Myocyte (in vitro differentiated cells): ENCODE measurements at regions not wholly inside any gene's neighbourhood (a gene's known extent, or its start where the extent isn't known, plus 50 kb on each side); places are given as distances from the start of the nearest gene placed in this dataset.

Experiments
- DNase-seq: peaks from one replicate; pipeline ENCODE4 v3.0.0-alpha.2; 2012; ENCODE audit warnings: low read depth

DNA sequence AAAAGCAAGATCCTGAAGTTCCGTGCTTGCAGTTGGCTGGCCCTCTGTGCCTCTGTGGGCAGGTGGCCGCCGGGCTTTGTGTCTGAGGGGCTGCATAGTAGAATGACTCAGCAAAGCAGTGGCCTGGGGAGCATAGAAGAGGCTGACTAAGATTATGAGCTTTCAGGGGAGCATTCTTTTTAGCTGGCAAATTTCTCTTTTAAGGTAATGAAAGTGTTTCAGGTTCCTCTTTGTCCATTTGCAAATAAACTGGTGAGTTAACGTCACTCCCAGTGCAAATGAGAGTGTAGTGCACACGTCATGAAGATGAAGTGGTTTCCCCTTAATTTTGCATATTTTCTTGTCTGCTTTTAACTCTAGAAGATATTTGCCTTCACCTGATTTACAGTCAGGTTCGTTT lies 98.6 kb downstream of the BCL2L11 start:
- no peak for DNase-seq

DNA sequence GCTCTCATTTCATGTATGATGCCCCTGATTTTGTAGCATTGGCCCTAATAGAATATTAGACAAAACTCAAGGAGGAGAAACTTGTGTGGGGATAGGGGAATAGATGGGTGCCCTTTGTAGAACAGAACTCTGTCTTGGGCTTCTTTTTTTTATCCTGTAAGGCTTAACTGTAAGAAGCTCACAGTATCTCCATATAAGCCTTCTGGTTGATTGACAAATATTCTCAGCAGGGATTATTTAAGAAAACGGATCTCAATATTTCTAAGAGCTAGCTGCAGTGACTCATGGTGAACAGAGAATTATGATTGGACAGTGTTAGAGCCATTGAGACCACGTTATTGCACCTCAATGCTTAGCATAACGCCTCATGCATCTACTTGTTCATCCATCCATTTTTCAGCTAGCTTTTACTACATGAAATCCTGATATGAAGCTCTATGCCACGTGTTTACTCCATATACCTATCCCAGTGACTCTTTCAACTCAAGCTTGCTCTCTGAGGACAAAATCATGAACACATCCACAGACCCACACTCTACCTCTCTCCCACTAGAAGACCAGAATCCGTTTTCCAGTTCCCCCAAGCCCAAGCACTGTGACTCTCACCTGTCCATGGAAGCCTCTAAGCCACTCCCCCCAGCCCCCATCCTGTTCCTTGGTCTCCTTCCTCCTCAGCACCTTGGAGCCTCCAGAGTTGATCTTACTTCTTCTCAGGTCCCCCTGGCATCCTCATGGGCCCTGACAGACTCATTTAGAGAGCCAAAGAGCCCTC lies 99.2 kb downstream of the BCL2L11 start:
- no peak for DNase-seq

DNA sequence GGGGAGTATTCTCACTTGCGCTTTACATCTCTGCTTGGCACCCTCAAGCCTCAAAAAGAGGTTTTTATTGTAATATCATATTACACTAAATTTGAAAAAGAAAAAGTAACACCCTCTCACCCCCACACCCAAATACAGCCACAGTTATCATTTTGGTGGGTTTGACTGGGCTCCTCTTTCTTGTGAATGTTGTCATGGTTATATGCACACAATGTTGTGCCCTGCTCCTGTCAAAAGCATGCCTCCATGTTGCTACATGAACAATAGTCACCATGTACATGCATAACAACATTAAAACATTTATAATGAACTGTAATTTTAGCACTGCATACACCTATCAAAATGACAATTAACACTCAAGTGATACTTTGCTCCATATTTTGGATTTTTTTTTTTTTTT lies 100.2 kb downstream of the BCL2L11 start:
- DNase-seq = no peak

DNA sequence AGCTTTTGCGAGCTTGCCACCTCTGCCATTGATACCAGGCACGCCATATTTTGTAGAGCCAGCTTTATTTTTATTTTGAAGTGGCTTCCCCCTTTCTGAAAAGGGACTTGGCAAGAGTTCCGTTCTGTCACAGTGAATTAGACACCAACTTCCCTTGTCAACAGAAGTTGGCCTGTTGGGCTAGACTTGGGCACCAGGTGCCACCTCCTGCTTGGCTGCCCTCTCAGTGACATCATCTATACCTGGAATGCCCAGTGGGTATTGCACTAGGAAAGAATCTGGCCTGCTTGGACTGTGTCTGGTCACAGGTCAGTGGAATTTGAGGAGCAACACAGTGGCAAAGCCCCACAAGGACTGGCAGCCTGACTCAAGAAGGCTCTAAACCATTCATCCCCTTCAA lies 101.0 kb downstream of the BCL2L11 start:
- no peak for DNase-seq

DNA sequence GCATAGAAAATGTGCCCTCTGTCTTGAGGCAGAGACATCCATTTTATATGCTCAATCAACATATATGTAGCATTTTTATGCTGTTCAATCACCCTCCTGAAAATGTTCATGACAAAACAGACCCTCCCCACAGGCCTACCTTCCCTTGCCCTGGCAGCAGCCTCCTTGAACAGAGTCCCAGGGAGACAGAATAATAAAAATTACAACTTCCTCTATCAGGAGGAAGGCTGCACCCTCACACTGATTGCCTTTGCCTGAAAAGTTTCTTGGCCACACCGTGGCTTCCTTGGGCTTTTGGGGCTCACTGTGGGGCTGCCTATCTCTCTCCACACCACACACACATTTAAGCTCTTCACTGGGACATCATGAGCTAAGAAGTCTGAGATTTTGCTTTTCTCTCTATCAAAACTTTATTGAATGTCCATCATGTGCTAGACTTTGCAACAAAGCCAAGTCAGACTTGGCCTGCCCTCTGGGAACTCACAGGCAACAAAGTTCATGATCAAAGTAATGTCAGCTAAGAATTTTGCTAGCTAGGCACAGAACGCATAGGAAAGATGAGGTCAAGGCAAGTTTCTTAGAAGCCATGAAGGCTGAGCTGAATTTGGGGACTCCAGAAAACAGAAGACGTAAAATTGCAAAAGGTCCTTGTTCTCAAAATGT lies 101.6 kb downstream of the BCL2L11 start:
- DNase-seq = no peak

DNA sequence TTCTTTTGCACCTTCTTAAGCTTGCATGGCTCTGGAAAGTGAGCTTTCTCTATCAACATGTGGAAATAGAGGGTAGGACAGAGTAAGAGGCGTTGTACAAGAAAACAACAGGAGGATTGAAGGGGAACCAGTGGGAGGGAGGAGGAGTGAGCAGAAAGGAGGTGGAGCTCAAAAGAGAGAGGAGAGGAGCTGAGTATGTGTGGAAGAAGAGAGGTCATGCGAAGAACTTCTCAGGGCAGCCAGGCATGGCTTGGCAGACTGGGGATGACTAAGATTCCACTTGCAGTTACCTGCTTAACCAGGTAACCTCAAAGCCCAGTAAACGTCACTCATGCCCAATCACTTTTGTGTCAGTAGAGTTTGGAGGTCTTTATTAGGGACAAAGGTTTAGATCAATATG lies 105.1 kb downstream of the BCL2L11 start:
- no peak for DNase-seq

DNA sequence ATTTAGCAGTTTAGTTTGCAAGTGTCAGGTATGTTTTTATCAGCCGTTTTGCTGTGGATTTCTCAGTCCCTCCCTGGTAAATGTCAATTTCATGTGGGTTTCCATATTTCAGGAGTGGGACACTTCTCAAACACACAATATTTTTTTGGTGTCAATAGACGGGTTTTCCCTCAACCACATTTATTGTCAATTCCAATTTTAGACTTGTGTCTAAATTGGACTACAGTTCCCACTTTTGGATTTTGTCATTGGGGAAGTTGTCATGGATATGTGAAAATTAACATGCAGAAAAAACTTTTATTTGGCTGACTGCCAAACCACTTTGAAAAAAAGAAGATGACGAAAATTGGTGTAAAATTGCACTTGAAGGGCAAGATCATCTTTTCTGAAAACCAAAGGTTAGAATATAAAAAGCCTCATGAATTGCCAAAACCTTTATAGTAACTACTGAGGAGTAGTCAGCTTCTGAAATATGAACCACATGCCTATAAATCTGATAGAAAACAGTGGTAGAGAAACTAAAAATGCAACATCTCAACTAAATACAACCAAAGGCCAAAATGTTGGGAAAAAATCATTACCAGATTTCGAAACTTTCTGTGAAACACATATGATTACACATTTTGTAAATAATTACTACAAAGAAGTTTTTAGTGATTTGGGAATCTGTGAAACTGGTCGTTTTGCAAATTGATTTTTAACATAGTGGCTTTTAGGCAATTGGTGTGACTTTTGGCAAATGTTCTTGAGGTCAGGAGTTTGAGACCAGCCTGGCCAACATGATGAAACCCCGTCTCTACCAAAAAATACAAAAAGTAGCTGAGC lies 106.4 kb downstream of the BCL2L11 start:
- peak; percentile 75 for DNase-seq

DNA sequence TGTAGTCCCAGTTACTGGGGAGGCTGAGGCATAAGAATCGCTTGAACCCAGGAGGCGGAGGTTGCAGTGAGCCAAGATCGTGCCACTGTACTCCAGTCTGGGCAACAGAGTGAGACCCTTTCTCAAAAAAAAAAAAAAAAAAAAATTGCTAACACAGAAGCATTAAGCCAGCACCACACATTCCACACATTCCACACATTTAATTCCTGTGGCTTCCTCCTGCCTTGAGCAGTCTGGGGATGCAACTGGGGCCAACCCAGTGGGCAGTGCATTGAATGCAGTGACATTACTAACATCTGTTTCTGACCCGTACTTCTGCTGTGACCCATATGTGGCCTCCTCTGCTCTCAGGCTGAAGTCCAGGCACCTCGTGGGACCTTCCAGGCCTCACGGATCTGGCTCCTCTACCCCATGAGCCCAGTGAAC lies 107.0 kb downstream of the BCL2L11 start:
- DNase-seq = peak; percentile 81

DNA sequence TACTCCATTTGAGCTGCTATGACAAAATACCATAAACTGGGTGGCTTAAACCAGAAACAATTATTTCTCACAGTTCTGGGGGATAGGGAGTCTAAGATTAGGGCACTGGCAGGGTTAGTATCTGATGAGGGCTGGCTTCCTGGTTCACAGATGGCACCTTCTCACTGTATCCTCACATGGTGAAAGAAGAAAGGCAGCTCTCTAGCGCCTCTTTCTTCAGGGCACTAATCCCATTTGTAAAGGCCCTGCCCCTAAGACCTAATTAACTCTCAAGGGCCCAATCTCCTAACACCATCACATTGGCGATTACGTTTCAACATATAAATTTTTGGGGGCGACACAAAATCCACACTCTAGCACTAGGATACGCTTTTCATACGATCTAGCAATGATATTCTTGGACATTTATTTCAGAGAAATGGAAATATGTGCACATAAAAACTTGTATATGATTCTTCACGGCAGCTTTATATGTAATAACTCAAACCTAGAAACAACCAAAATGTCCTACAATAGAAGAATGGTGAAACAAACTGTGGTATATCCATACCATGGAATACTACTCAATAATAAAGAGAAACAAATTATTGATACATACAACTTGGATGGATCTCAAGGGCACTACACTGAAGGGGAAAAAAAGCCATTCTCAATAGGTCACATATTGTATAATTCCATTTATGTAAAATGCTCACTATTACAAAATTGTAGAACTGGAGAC lies 111.0 kb downstream of the BCL2L11 start:
- no peak for DNase-seq

DNA sequence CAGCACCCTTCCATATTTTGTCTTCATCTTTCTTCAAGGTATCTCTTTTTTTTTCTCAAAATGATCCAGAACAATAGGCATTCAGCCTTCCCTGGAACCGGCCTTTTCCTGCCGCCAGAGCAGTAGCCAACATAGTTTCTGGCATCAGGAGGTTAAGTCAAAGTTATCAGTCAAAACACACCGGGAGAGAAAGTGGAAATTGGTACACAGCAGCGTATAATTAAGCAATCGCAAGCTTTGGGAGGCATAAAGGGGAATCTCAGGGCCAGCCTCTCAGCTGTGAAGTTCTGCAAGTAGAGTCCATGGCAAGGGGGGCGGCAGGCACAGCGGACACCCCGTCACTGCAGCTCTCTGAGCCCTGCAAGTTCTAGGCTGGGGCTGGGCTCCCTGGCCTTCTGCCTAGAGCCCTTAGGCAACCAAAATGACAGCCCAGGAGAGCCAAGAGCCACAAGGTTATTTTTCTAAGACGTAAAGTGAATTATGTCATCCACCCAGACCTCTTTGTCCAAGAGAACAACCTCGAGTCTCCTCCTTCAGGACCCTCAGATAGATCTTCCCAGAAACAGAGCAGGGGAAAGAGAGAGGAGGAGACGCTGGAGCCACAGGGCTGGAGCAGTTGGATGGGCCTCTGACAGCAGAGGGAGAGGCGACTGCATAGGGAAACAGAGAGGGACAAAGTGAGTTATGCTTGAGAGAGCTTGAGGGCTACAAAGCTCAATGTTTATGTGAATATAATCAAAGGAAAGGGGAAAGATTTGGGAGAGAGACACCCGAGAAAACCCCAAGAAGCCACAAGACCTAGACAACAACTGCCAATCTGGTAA lies 114.7 kb downstream of the BCL2L11 start:
- no peak for DNase-seq

DNA sequence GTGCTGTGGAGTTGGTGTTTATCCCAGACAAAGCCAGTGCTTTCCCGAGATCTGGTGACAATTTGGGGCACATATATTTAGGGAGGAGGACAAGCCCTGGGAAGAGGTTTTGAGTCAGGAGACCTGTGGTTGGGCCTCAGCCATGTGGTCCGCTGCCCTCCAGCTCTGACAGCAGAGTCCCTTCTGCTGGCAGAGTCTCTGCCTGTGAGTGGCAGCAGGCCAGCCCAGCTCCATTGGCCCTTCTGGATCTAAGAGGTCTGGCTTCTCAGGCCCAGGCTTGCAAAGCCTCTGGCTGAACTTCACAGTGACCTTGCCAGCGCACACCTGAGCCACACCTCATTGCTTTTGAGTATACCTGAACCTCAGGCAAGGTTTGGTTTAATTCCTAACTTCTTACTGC lies 115.3 kb downstream of the BCL2L11 start:
- peak; percentile 90 for DNase-seq

DNA sequence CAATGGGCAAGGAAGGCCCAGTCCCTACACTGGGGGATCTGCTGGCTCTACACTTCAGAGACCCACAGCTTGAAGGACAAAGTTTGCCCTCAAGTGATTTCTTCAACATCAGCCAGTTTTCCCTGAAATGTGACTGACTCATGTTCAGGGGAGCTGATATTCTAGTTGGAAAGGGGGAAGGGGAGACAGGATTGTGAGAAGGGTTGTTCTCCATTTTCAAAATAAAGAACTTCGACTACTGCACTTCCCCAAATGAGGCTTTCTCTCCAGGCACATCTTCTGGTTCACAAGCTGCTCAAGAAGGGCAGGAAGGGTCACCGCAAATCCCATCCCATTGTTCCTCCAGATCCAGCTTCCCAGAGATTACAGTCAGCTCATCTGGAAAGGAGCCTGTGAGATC lies 117.6 kb downstream of the BCL2L11 start:
- DNase-seq = no peak

DNA sequence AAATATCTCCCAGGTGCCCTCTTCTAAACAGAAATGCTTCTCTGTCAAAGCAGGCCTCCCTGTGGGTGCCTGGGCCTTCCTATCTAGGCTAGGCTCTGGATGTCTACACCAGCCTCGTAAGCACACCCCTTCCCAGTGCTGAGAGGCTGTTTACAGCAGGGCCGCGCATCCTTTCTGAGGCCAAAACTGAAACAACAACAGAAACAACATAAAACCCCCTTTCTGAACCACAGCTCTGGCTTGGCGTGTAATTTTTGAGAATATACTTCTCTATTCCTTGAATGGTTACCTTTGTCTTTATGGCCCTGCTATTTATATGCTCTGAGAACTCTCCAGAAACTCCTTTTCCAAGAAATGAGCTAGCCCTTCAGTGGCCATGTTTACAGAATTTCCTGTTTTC lies 118.4 kb downstream of the BCL2L11 start:
- DNase-seq = no peak

DNA sequence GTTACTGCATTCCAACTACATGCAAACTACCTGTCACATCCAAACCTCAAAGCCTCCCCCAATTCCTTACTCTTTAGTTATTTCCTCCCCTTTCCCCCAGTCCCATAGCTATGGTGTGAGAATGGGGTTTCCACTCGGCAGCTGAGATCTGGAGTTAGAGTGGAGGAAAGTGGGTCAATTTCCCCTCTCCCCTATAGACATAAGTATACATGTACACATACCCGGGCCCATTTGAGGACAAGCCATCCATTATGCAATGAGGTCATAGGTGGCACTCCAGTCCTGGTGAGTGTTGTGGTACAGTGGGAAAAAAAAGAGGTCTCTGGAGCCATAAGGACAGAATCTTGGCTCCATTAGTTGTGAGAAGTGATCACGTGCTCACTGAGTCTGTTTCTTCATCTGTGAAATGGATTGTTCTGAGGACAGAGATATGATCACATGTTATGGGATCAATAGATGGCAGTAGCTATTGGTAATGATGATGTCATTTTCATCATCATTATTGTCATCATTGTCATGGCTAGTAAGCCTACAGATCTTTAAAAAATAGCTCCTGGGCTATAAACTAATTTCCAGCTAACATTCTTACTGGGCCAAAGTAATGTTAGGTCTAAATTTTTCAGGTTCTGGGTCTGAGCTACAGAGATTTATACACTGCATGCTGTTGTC lies 119.0 kb downstream of the BCL2L11 start:
- DNase-seq = no peak

DNA sequence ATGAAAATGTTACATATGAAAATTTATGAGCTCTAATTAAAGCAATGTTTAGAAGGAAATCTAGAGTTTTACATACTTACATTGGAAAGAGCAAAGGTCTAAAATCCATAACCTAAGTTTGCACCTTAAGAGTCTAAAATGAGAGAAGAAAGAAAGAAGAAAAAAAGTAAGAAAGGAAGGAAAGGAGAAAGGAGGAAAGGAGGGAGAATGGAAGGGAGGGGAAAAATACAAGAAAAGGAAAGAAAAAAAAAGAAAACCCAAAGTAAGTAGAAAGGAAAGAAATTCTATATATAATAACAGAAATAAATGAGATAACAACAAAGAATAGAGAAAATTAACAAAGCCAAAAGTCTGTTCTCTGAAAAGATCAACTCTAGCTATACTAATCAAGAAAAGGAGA lies 122.6 kb downstream of the BCL2L11 start:
- DNase-seq = no peak

DNA sequence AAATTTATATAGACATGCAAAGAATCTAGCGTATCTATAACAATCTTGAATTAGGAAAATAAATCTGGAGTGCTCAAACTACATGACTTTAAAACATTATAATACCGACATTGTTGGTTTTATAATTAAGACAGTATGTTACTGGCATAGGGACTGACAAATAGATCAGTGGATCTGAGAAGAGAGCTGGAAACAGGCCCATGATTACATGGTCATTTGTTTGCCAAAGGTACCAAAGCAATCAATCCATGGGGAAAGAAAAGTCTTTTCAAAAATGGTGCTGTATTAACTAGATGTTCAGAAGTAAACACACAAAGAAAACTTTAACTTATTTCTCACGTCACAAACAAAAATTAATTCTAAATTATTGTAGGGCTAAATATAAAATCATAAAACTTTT lies 124.2 kb downstream of the BCL2L11 start:
- no peak for DNase-seq

DNA sequence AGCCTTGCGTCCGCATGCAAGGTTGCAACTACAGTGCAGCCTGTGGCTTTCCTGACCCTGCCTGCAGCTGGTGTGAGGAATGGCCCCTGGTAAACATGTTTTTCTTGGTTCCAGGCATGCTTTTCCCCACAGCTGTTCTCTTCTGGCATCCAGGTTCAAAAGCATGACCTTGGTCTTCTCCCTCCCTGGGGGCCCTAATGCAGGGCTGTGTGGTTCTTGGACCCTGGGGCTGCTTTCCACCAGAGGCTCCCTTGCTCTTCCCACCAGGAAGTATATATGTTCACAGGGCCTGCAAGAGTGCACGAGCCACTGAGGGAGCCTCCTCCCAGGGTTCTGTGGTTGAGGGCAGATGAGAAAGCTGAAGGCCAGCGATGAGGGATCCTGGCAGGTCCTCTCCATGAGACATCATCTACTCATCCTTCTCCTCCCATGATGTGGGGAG lies 125.9 kb downstream of the BCL2L11 start:
- peak; percentile 82 for DNase-seq

DNA sequence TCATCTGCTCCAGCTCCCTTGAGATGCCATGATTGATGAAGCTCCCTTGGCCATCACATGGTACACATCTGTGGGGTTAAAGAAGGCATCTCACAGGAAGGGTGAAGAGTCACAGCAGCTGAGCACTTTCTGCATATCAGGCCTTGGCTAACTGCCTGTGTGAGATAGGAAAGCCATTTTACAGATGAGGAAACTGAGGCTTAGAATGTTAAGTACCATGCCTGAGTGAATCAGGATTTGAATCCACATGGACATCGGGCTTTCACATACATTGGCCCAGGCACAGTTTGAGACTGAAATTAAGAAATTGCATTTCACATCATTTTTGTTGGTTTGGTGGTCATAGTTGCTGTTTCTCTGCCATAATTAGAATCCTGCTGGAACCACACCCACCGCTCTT lies 126.8 kb downstream of the BCL2L11 start:
- DNase-seq = no peak

DNA sequence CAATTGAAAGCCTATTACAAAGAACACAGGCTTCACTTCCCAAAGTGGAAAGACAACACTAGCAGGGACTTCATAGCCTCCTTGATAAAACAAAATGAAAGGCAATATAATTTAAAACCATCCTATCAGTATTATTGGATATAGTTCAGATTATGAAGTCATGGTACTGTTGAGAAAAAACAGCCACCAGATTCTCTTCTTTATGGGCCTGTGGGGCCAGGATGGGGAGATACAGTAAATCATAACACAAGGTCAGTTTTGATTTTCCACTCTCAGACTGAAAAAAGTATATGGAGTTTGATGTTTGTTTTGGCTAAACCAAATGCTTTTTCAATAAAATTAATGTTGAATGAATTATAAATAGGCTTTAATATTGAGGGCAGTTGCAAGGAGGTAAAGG lies 129.1 kb downstream of the BCL2L11 start:
- no peak for DNase-seq

DNA sequence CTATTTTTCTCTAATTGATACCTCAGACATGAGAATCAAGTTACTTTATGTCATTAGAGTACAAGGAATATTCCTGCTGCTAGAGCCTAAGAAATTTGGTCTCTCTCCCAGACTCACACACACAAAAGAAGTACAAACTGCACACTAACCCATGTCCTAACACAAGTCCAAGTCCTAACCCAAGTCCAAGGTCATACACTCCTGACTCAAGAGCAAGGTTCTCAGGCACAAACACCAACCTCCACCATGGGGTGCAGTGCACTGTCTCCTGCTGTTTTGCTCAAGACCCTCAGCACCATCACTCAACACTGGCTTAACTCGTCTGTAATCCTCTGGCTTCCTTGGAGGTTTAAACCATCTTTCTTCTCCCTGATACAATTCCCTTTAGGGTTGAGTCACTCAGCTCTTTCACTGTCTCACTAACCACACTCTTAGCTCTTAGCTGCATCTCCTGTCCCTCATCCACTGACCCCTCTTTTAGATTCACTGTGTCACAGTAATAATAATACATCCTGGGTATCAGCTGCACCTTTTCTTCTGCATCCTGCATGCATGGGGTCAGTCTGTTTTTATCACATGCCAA lies 129.8 kb downstream of the BCL2L11 start:
- peak; percentile 59 for DNase-seq
